A549 (cell line): ENCODE measurements at regions not wholly inside any gene's neighbourhood (a gene's known extent, or its start where the extent isn't known, plus 50 kb on each side); places are given as distances from the start of the nearest gene placed in this dataset.

ENCODE experiments used
- ATAC-seq, 2 experiments: fragments of 200-7000 bp in 1 of 2; fragments of >200 bp in 1 of 2; cut with Nextera tagmentation in 1 of 2; cut with Tn5 transposase in 1 of 2; 3 replicates each; pipeline versions ENCODE4 v1.8.0 to v1.9.1; 2018 to 2020; ENCODE audit warnings: mild to moderate bottlenecking in 1 of 2, moderate library complexity in 1 of 2
- CTCF ChIA-PET: fragments of 300-600 bp; sonication (Branson Sonifier 250); formaldehyde crosslinking; extraction: SDS; loops from one replicate; lab custom pipeline; 2021; ENCODE audit warnings: antibody characterized with exemption, inconsistent platforms; lab: Yijun Ruan, JAX
- POLR2A ChIA-PET: fragments of 350-600 bp; formaldehyde crosslinking; extraction: SDS; loops from one replicate; lab custom pipeline; 2021; ENCODE audit warnings: antibody characterized with exemption, inconsistent platforms; lab: Yijun Ruan, JAX
- DNase-seq, 2 experiments: peaks; one replicate each; pipeline versions ENCODE4 v3.0.0 to v3.0.0-alpha.2; 2011 to 2016; ENCODE audit warnings: low read depth in 1 of 2, low spot score in 1 of 2
- FAIRE-seq: peaks from 2 replicates; lab custom pipeline; 2011; peaks lifted over from hg19 to GRCh38; lab: Jason Lieb, UNC
- H3K27ac ChIP-seq, 2 experiments: fragments of >200 bp; sonication (Bioruptor Twin); formaldehyde crosslinking; 3 replicates each; pipeline ENCODE4 v1.5.1; 2016 to 2017
- H3K4me1 ChIP-seq: fragments of >200 bp; sonication (Bioruptor Twin); formaldehyde crosslinking; 3 replicates; pipeline ENCODE4 v1.6.1; 2016
- H3K4me2 ChIP-seq: fragments of >200 bp; sonication (Bioruptor Twin); formaldehyde crosslinking; 3 replicates; pipeline ENCODE4 v1.6.1; 2016
- H3K4me3 ChIP-seq: fragments of >200 bp; sonication (Bioruptor Twin); formaldehyde crosslinking; 3 replicates; pipeline ENCODE4 v1.5.1; 2016
- H3K9me3 ChIP-seq: fragments of >200 bp; sonication (Bioruptor Twin); formaldehyde crosslinking; 3 replicates; pipeline ENCODE4 v1.6.1; 2016
- CTCF ChIP-seq: fragments of >200 bp; sonication (Bioruptor Twin); formaldehyde crosslinking; IDR thresholded peaks from 3 replicates; pipeline ENCODE4 v1.5.1; 2016
- EHMT2 ChIP-seq: fragments of 200-600 bp; sonication (generic); IDR thresholded peaks from 2 replicates; pipeline ENCODE4 v1.6.1; 2016; ENCODE audit warnings: antibody characterized with exemption, low read depth, mild to moderate bottlenecking, moderate library complexity
- EP300 ChIP-seq, 2 experiments: fragments of >200 bp; sonication (Bioruptor Twin); formaldehyde crosslinking; IDR thresholded peaks; 2 replicates in 1 of 2; 3 replicates in 1 of 2; pipeline ENCODE4 v1.6.1; 2016 to 2017
- FOSL2 ChIP-seq, 2 experiments: fragments of 450-650 bp in 1 of 2; fragments of >200 bp in 1 of 2; sonication (Bioruptor Twin) in 1 of 2; formaldehyde crosslinking; IDR thresholded peaks; 2 replicates each; pipeline versions ENCODE4 v1.5.0 to v1.6.1; 2016 to 2020; ENCODE audit warnings: mild to moderate bottlenecking in 1 of 2, moderate library complexity in 1 of 2
- HOXB5 ChIP-seq: fragments of 250-450 bp; sonication (Bioruptor Pico); IDR thresholded peaks from 2 replicates; pipeline ENCODE4 v1.5.0; 2020; ENCODE audit warnings: mild to moderate bottlenecking, moderate library complexity
- NPAS2 ChIP-seq: fragments of 250-450 bp; sonication (Bioruptor Pico); IDR thresholded peaks from 2 replicates; pipeline ENCODE4 v1.8.0; 2022; ENCODE audit warnings: mild to moderate bottlenecking, moderate library complexity, borderline replicate concordance
- REST ChIP-seq: fragments of 200-600 bp; sonication (generic); IDR thresholded peaks from 2 replicates; pipeline ENCODE4 v1.6.1; 2016; ENCODE audit warnings: antibody characterized with exemption, mild to moderate bottlenecking, moderate library complexity
- RNF2 ChIP-seq: fragments of 200-600 bp; sonication (generic); IDR thresholded peaks from 2 replicates; pipeline ENCODE4 v1.6.1; 2016; ENCODE audit warnings: low read depth, mild to moderate bottlenecking, antibody characterized with exemption, moderate library complexity, borderline replicate concordance
- SMC3 ChIP-seq: fragments of >200 bp; sonication (Bioruptor Twin); formaldehyde crosslinking; IDR thresholded peaks from 3 replicates; pipeline ENCODE4 v1.6.1; 2018; ENCODE audit warnings: inconsistent platforms
- ZFP36 ChIP-seq: fragments of 450-650 bp; IDR thresholded peaks from 2 replicates; pipeline ENCODE4 v1.6.1; 2014; ENCODE audit warnings: borderline replicate concordance; ENCODE audit not compliant: partially characterized antibody
- WGBS: methylation state at CpG from one replicate; pipeline ENCODE4 v1.1.6; 2017; ENCODE audit errors: missing lambda C conversion rate; 5-methylcytosine and 5-hydroxymethylcytosine counted together
- TF ChIP-seq, protein P1 (sequence below): fragments of >200 bp; sonication (Bioruptor Twin); formaldehyde crosslinking; IDR thresholded peaks from 2 replicates; pipeline ENCODE4 v1.6.1; 2016
- TF ChIP-seq, protein P2 (sequence below): fragments of 150-350 bp; IDR thresholded peaks from 2 replicates; pipeline ENCODE4 v1.6.1; 2014; ENCODE audit warnings: low read depth, mild to moderate bottlenecking, low read length

DNA sequence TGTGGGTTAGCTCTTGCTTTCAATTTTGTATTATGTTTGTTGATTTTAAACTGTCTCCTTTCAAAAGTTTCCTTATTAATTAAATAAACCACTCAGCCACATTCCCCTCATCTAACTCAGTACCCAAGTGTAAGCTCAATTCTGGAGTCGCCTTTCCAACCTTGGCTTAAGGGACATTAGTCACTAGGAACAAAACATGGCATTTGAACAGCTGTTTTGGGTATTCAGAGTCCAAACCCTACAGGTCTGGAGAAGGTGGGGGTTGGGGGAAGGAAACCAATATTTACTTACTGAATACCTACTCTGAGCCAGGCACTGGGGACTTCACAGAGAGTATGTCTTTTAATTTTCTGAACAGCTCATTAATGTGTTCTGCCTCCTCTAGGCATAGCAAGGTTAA, 117.2 kb upstream of the JUN start (continued):
- no peak for TF ChIP-seq REST
- no peak for TF ChIP-seq CTCF

- DNase-seq: no peak
- Histone ChIP-seq H3K9me3 (no peaks in the 10 kb centered on the region), H3K4me3 (peak overlapping the region; percentile 42), H3K27ac (peak overlapping the region; percentile 86 to 98), H3K4me2 (peak overlapping the region; percentile 88), H3K4me1 (peaks cover 34% of the 10 kb centered on the region)
- ChIA-PET POLR2A (interaction anchor here (0.7 to 1.3 kb wide), 9 partner anchors 19 to 240 kb away, joined by 3 to 7 read pairs (median 3); partner anchors contain the start of gene JUN), CTCF (interaction anchor here (0.6 to 0.9 kb wide), 3 partner anchors 118 to 236 kb away, joined by 3 to 6 read pairs (median 3); no protein-coding TSS in a partner anchor)
- peak in 1 of 2 experiments; percentile 5; a peak in 1 of 6 replicates for ATAC-seq
- 29% methylated on average over 12 of the region's 12 CpGs for WGBS
- FAIRE-seq: no peak
- TF ChIP-seq, protein P1, sequence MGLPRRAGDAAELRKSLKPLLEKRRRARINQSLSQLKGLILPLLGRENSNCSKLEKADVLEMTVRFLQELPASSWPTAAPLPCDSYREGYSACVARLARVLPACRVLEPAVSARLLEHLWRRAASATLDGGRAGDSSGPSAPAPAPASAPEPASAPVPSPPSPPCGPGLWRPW: no peak
- no peak for TF ChIP-seq HOXB5 (CRISPR knock-in tag)
- no peak for TF ChIP-seq CTCF
- no peak for TF ChIP-seq ZFP36
- TF ChIP-seq EHMT2: no peak
- TF ChIP-seq FOSL2 (IDR thresholded peaks at IDR 0.05): no peak
- no peak for TF ChIP-seq FOSL2 (CRISPR knock-in tag; IDR thresholded peaks at IDR 0.05)
- TF ChIP-seq, protein P2, sequence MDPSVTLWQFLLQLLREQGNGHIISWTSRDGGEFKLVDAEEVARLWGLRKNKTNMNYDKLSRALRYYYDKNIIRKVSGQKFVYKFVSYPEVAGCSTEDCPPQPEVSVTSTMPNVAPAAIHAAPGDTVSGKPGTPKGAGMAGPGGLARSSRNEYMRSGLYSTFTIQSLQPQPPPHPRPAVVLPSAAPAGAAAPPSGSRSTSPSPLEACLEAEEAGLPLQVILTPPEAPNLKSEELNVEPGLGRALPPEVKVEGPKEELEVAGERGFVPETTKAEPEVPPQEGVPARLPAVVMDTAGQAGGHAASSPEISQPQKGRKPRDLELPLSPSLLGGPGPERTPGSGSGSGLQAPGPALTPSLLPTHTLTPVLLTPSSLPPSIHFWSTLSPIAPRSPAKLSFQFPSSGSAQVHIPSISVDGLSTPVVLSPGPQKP: no peak
- TF ChIP-seq EP300 (IDR thresholded peaks at IDR 0.05): no peak
- no peak for TF ChIP-seq SMC3
- TF ChIP-seq RNF2: no peak
- no peak for TF ChIP-seq NPAS2
These were observed 119.1 kb upstream of the JUN start for GRCh38 chr1:58902830-58903513.
